AG10803 (cell line): ENCODE measurements at regions not wholly inside any gene's neighbourhood (a gene's known extent, or its start where the extent isn't known, plus 50 kb on each side); places are given as distances from the start of the nearest gene placed in this dataset.

Experiments
- DNase-seq: peaks from one replicate; pipeline ENCODE4 v3.0.0; 2010; ENCODE audit warnings: low read depth
- H3K4me3 ChIP-seq: 2 replicates; pipeline ENCODE4 v1.5.1; 2011; ENCODE audit warnings: mild to moderate bottlenecking, low read length, control low read depth
- TF ChIP-seq, protein P1 (sequence below): conservative IDR thresholded peaks from 2 replicates; pipeline ENCODE4 v1.5.1; 2011; ENCODE audit warnings: mild to moderate bottlenecking, low read length, control low read depth, inconsistent platforms

- TF ChIP-seq, protein P1, sequence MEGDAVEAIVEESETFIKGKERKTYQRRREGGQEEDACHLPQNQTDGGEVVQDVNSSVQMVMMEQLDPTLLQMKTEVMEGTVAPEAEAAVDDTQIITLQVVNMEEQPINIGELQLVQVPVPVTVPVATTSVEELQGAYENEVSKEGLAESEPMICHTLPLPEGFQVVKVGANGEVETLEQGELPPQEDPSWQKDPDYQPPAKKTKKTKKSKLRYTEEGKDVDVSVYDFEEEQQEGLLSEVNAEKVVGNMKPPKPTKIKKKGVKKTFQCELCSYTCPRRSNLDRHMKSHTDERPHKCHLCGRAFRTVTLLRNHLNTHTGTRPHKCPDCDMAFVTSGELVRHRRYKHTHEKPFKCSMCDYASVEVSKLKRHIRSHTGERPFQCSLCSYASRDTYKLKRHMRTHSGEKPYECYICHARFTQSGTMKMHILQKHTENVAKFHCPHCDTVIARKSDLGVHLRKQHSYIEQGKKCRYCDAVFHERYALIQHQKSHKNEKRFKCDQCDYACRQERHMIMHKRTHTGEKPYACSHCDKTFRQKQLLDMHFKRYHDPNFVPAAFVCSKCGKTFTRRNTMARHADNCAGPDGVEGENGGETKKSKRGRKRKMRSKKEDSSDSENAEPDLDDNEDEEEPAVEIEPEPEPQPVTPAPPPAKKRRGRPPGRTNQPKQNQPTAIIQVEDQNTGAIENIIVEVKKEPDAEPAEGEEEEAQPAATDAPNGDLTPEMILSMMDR = no peak
- H3K4me3 ChIP-seq = no peak overlapping the region
- DNase-seq = no peak
Measured at GRCh38 chr3:90036939-90037469, 929.6 kb downstream of the EPHA3 start.

- TF ChIP-seq, protein P1 = no peak
- DNase-seq = no peak
Measured at GRCh38 chr3:90039994-90040393, 932.6 kb downstream of the EPHA3 start.

DNA sequence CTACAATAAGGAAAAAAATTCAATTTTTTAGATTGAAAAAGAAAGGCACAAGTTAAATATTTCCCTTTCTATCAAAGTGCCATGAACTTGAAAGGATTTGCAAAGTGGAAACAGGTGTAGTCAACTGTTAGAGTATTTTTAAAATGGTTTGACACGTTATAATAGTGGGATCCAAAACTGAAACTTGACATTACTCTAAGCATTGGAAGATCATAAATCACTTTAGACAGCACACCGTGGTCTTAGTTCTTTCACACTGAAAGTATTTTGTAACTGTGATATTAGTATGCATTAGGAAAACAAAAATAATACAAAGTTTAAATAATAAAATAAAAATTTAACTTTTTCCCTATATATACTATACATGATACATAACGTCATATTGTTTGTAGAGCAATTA lies 933.1 kb downstream of the EPHA3 start:
- TF ChIP-seq, protein P1 = no peak
- H3K4me3 ChIP-seq = no peak overlapping the region
- DNase-seq = no peak

More at GRCh38 chr3:90039994-90040393, 932.6 kb downstream of the EPHA3 start:
- no peak overlapping the region for H3K4me3 ChIP-seq

- no peak for DNase-seq
- TF ChIP-seq, protein P1 = no peak
- no peak overlapping the region for H3K4me3 ChIP-seq
Measured at GRCh38 chr3:90041995-90042394, 934.6 kb downstream of the EPHA3 start.

- TF ChIP-seq, protein P1 = no peak
- no peak for DNase-seq
- H3K4me3 ChIP-seq = no peak overlapping the region
Measured at GRCh38 chr3:90043287-90043686, 935.9 kb downstream of the EPHA3 start.

- no peak overlapping the region for H3K4me3 ChIP-seq
- TF ChIP-seq, protein P1 = no peak
- DNase-seq = no peak
Measured at GRCh38 chr3:90044084-90044816, 936.8 kb downstream of the EPHA3 start.

DNA sequence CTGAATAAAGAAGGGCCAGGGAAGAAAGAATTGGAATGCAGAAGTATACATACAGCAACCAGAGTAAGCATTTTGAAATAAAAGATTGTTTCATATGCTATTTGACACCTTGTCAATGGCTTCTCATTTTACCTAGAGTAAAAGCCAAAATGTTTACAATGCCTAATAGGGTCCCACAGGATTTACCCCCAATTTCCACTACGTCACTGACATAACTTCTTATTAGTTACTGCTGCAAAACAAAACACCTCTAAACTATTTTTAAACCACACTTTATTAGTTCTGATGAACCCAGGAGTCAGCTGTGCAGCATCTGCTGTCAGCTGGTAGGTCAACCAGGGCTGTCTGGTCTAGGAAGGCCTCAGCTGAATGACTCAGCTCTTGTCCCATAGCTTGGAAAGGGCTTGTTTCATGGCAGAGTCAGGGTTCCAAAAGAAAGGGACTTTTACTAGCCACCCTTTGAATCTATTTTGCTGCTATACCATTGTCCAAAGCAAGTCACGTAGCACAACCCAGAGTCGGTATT lies 945.1 kb downstream of the EPHA3 start:
- TF ChIP-seq, protein P1 = no peak

More for the DNA sequence above, 945.1 kb downstream of the EPHA3 start:
- DNase-seq = no peak
- no peak overlapping the region for H3K4me3 ChIP-seq
